Panc1 (cell line): ENCODE measurements at regions not wholly inside any gene's neighbourhood (a gene's known extent, or its start where the extent isn't known, plus 50 kb on each side); places are given as distances from the start of the nearest gene placed in this dataset.
A peak's percentile ranks its signal among the peaks of the same experiment; 100 is the strongest.

Source experiments
- ATAC-seq: fragments of 200-7000 bp; cut with Tn5 transposase; 2 replicates; pipeline ENCODE4 v1.9.1; 2020; ENCODE audit warnings: mild to moderate bottlenecking, moderate library complexity
- BruUV-seq: library from RNA; stranded (reverse); fragments of 400-500 nt; replicated peaks from 2 replicates; lab custom pipeline; 2021; lab: Mats Ljungman, UMichigan
- CTCF ChIA-PET: fragments of 300-600 bp; sonication (Branson Sonifier 250); formaldehyde crosslinking; loops from one replicate; lab custom pipeline; 2022; ENCODE audit warnings: antibody characterized with exemption; lab: Charles Lee
- POLR2A ChIA-PET: fragments of 300-600 bp; sonication (Branson Sonifier 250); formaldehyde crosslinking; loops from one replicate; lab custom pipeline; 2022; ENCODE audit warnings: antibody characterized with exemption; lab: Charles Lee
- DNase-seq: peaks from one replicate; pipeline ENCODE4 v3.0.0-alpha.2; 2010; ENCODE audit warnings: low read depth, low spot score
- H3K27ac ChIP-seq: 2 replicates; pipeline ENCODE4 v1.5.1; 2011; ENCODE audit warnings: mild to moderate bottlenecking, low read length, inconsistent platforms
- H3K27me3 ChIP-seq: fragments of 200-500 bp; sonication (Bioruptor generic); 2 replicates; pipeline ENCODE4 v1.6.0; 2014; ENCODE audit warnings: low read length, inconsistent platforms; ENCODE audit not compliant: control insufficient read depth, insufficient read depth
- H3K36me3 ChIP-seq: fragments of 200-500 bp; sonication (Bioruptor generic); 2 replicates; pipeline ENCODE4 v1.5.1; 2014; ENCODE audit warnings: inconsistent platforms, mild to moderate bottlenecking, low read length, moderate library complexity; ENCODE audit not compliant: control insufficient read depth, insufficient read depth
- H3K4me1 ChIP-seq: 2 replicates; pipeline ENCODE4 v1.5.1; 2011; ENCODE audit warnings: inconsistent platforms, mild to moderate bottlenecking, low read length, moderate library complexity; ENCODE audit not compliant: control insufficient read depth, insufficient read depth
- H3K4me3 ChIP-seq, 2 experiments: 2 replicates each; pipeline ENCODE4 v1.5.1; 2011 to 2012; ENCODE audit warnings: low read depth in 2 of 2, low read length in 2 of 2, mild to moderate bottlenecking in 2 of 2, inconsistent platforms in 1 of 2, moderate library complexity in 1 of 2
- H3K9me3 ChIP-seq: fragments of 200-500 bp; sonication (Bioruptor generic); 2 replicates; pipeline ENCODE4 v1.5.1; 2014; ENCODE audit warnings: low read depth, mild to moderate bottlenecking, inconsistent platforms, low read length, moderate library complexity; ENCODE audit not compliant: control insufficient read depth, insufficient read depth
- CTCF ChIP-seq: fragments of 450-650 bp; IDR thresholded peaks from 2 replicates; pipeline ENCODE4 v1.5.1; 2017; ENCODE audit warnings: mild to moderate bottlenecking
- POLR2AphosphoS5 ChIP-seq: IDR thresholded peaks from 2 replicates; pipeline ENCODE4 v1.6.1; 2012; ENCODE audit warnings: mild to moderate bottlenecking, low read depth, low read length, moderate library complexity
- REST ChIP-seq, 2 experiments: IDR thresholded peaks; 2 replicates each; pipeline ENCODE4 v1.6.1; 2011 to 2012; ENCODE audit warnings: low read depth in 2 of 2, control low read depth in 1 of 2, low read length in 1 of 2, mild to moderate bottlenecking in 1 of 2, moderate library complexity in 1 of 2; ENCODE audit not compliant: insufficient read depth in 1 of 2
- SIN3A ChIP-seq: IDR thresholded peaks from 2 replicates; pipeline ENCODE4 v1.6.1; 2012; ENCODE audit warnings: low read depth, mild to moderate bottlenecking, low read length, moderate library complexity, borderline replicate concordance; ENCODE audit not compliant: insufficient read depth
- TCF7L2 ChIP-seq: IDR thresholded peaks from 2 replicates; pipeline ENCODE4 v1.6.1; 2011; ENCODE audit warnings: mild to moderate bottlenecking, low read depth, low read length, inconsistent platforms
- in situ Hi-C: cut with HindIII; loops from 2 replicates; pipeline ENCODE4 v1.10.0; 2016; ENCODE audit warnings: low sequenced_read_pairs, low pct_unique_long_range_greater_than_20kb
- intact Hi-C: fragments of 100-400 bp; cut with micrococcal nuclease; formaldehyde crosslinking; loops from one replicate; pipeline ENCODE4 v1.10.0; 2022; ENCODE audit not compliant: unreplicated experiment

DNA sequence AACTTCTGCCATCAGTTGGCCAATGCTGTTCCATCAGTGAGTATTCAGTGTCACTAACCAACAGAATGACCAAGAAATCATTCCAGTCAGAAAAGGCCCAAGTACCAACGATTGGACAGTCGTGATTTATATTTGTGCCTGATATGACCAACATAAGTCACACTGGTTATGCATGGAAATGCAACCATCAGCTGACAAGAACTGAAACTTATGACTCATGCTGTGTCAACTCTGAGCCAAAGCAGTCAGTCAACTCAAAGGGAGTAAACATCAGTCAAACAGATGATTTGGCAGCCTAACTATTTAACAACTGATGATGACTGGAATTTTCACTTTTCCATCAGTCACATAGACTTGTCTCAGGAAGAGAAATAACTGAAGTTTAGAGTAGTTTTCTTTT is 142.4 kb downstream of the ANXA2 start:
- ChIA-PET POLR2A (no interaction called here), CTCF (interaction anchor here (0.6 kb wide), 1 partner anchor 60 kb away, joined by 5 read pairs; no protein-coding TSS in a partner anchor)
- peaks cover 7% of the 10 kb centered on the region for H3K4me1 ChIP-seq
- no peak overlapping the region for H3K27ac ChIP-seq
- ATAC-seq = peak; percentile 96
- peak; percentile 96 for DNase-seq
- no peaks in the 10 kb centered on the region for H3K9me3 ChIP-seq
- no peak overlapping the region for H3K4me3 ChIP-seq
- BruUV-seq = no TSS peak
- no peaks in the 10 kb centered on the region for H3K36me3 ChIP-seq
- intact Hi-C loops = no loop called here
- no peak for TF ChIP-seq REST (IDR thresholded peaks at IDR 0.05; ENCODE audit: insufficient read depth in 1 of 2, low read depth in 2 of 2, low read length in 1 of 2)
- TF ChIP-seq TCF7L2 = no peak
- TF ChIP-seq CTCF = no peak
- TF ChIP-seq SIN3A = no peak
- TF ChIP-seq POLR2AphosphoS5 = peak; percentile 31; the same call in 1 of the 2 replicates
- in situ Hi-C loops = no loop called here
- H3K27me3 ChIP-seq = no peaks in the 10 kb centered on the region

DNA sequence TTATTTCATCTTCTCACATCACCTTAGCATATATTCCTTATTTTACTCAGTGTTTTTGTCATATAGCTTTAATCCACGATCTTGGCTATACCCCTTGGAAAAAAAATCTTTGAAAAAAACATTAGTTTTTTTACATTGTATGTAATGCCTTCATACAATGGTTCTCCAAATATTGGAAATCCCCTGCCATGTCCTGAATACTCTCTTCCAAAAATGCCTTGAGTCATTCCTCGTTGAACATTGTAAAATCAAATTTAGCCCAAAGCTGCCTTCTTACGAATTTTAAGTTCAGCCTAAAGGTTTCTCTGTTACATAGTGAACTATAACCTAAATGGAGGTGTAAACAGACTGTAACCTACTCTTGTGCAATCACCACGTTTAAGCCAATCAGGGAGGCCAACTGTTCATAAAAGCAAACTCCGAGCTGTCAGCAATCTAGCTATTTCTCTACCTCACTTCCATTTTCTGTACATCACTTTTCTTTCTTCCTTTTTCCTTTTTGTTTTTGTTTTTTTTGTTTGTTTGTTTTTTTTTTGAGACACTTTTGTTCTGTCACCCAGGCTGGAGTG is 140.1 kb downstream of the ANXA2 start:
- no peak for DNase-seq
- in situ Hi-C loops (no loop called here), intact Hi-C loops (no loop called here)
- no peak for ATAC-seq
- H3K4me3 ChIP-seq = no peak overlapping the region
- no peaks in the 10 kb centered on the region for H3K27me3 ChIP-seq
- no peaks in the 10 kb centered on the region for H3K9me3 ChIP-seq
- H3K36me3 ChIP-seq = no peaks in the 10 kb centered on the region
- no TSS peak for BruUV-seq
- ChIA-PET CTCF (no interaction called here), POLR2A (no interaction called here)
- peaks cover 7% of the 10 kb centered on the region for H3K4me1 ChIP-seq
- no peak overlapping the region for H3K27ac ChIP-seq
- no peak for TF ChIP-seq REST (IDR thresholded peaks at IDR 0.05; ENCODE audit: insufficient read depth in 1 of 2, low read depth in 2 of 2, low read length in 1 of 2)
- TF ChIP-seq SIN3A = no peak
- no peak for TF ChIP-seq TCF7L2
- no peak for TF ChIP-seq POLR2AphosphoS5
- TF ChIP-seq CTCF = no peak
